GM12801 (cell line): ENCODE measurements at regions not wholly inside any gene's neighbourhood (a gene's known extent, or its start where the extent isn't known, plus 50 kb on each side); places are given as distances from the start of the nearest gene placed in this dataset.

Experiments used
- CTCF ChIP-seq: IDR thresholded peaks from one replicate; pipeline ENCODE4 v1.5.1; 2011; ENCODE audit warnings: control low read depth; ENCODE audit not compliant: insufficient read length; ENCODE audit errors: extremely low read depth

DNA sequence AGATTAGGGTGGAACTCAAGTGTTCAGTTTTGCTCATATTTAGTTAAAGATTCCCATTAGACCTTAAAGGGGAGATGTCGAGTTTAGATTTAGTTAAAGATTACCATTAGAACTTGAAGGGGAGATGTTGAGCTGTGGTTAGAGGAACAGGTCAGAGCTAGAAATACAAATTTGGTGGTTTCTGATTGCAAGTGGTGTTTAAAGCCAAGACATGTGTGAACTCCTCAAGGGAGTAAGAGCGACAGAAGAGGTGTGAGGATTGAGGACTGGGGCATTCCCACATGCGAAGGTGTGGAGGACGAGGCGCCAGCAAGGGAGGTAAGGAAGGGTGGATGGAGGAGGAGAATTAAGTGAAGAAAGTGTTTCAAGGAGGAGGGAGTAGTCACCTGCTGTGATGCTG, 168.6 kb downstream of the IER5 start:
- no peak for TF ChIP-seq CTCF

DNA sequence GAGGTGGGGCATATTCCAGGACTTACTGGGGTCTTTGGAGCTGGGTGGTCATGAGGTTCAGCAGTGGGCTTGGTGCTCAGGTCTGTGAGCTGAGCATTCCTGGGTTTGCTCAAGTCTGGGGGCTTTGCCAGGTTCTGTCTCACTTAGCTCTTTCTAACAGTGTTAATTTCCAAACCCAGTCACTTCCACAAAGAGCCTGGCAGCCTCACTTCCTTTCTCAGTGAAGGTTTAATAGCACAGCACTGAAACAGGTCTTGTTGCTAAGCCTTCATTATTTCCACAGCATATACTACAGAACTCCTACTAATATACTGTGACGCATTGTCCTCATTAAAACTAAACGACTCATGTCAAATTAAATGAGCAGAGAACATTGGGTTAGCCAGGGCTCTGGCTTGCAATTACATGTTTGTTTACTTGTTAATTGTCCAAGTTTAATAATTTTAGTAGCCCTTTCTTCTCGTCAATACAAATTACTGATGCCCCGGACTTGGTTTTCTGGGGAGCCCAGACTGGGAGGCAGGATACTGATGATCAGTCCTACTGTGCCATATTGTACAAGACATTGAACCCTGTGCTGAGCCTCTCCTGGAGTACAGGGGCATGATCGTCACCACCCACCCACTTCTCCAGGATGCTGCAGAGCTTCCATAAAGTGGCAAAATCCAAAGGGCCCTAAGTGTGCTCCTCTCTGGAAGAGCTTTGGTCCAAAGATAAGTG, 170.7 kb downstream of the IER5 start:
- no peak for TF ChIP-seq CTCF

- TF ChIP-seq CTCF = no peak
Observed at GRCh38 chr1:181260271-181260670, 171.8 kb downstream of the IER5 start.

DNA sequence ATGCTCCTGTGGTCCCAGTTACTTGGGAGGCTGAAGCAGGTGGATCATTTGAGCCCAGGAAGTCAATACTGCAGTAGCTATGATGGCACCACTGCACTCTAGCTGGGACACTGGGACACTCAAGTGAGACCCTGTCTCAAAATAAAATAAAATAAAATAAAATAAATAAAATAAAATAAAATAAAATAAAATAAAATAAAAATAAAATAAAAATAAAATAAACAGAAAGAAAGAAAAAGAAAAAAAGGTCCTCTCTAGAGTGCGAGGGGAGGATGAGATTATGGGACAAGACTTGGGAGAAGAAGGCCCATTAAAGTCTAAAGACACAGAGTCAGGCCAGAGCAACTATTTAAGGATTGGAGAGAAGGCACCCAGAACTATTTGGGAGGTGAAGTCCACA, 172.5 kb downstream of the IER5 start:
- no peak for TF ChIP-seq CTCF

- no peak for TF ChIP-seq CTCF
Observed at GRCh38 chr1:181262069-181262468, 173.6 kb downstream of the IER5 start.

GRCh38 chr1:181263444-181263843, 174.9 kb downstream of the IER5 start:
- TF ChIP-seq CTCF = no peak

- no peak for TF ChIP-seq CTCF
Observed at GRCh38 chr1:181264821-181265220, 176.3 kb downstream of the IER5 start.
